Skeletal muscle satellite cell (primary cell): ENCODE measurements at regions not wholly inside any gene's neighbourhood (a gene's known extent, or its start where the extent isn't known, plus 50 kb on each side); places are given as distances from the start of the nearest gene placed in this dataset.

Experiments
- H3K27me3 ChIP-seq: 2 replicates; pipeline ENCODE4 v1.7.0; 2013; ENCODE audit warnings: low read length; ENCODE audit not compliant: control insufficient read depth, insufficient read depth
- H3K36me3 ChIP-seq: 2 replicates; pipeline ENCODE4 v1.7.0; 2013; ENCODE audit warnings: mild to moderate bottlenecking, control low read depth, low read length; ENCODE audit not compliant: insufficient read depth
- H3K4me1 ChIP-seq: 2 replicates; pipeline ENCODE4 v1.7.0; 2013; ENCODE audit warnings: low read length; ENCODE audit not compliant: control insufficient read depth, insufficient read depth
- H3K4me2 ChIP-seq: 2 replicates; pipeline ENCODE4 v1.7.0; 2013; ENCODE audit warnings: mild to moderate bottlenecking, low read length
- H3K4me3 ChIP-seq: 2 replicates; pipeline ENCODE4 v1.7.0; 2013; ENCODE audit warnings: low read length
- H3K9ac ChIP-seq: 2 replicates; pipeline ENCODE4 v1.7.0; 2013; ENCODE audit warnings: mild to moderate bottlenecking, low read depth, low read length, moderate library complexity
- H3K9me3 ChIP-seq: replicated peaks from 2 replicates; pipeline ENCODE4 v1.7.0; 2013; ENCODE audit warnings: mild to moderate bottlenecking, control low read depth, low read length

- no peaks in the 10 kb centered on the region for H3K9me3 ChIP-seq
- no peaks in the 10 kb centered on the region for H3K27me3 ChIP-seq
- no peak overlapping the region for H3K9ac ChIP-seq
- no peak overlapping the region for H3K4me2 ChIP-seq
- H3K4me1 ChIP-seq: no peaks in the 10 kb centered on the region
- H3K36me3 ChIP-seq: no peaks in the 10 kb centered on the region
- no peak overlapping the region for H3K4me3 ChIP-seq
Measured at GRCh38 chr2:150750720-150751119, 263.3 kb upstream of the RND3 start.

- Histone ChIP-seq H3K27me3 (no peaks in the 10 kb centered on the region), H3K36me3 (no peaks in the 10 kb centered on the region), H3K9ac (no peak overlapping the region), H3K4me2 (no peak overlapping the region), H3K9me3 (no peaks in the 10 kb centered on the region), H3K4me1 (no peaks in the 10 kb centered on the region), H3K4me3 (no peak overlapping the region)
Measured at GRCh38 chr2:150742094-150742493, 254.6 kb upstream of the RND3 start.

- Histone ChIP-seq H3K36me3 (no peaks in the 10 kb centered on the region), H3K4me3 (no peak overlapping the region), H3K4me1 (peaks cover 4% of the 10 kb centered on the region), H3K27me3 (no peaks in the 10 kb centered on the region), H3K9me3 (no peaks in the 10 kb centered on the region), H3K4me2 (no peak overlapping the region), H3K9ac (no peak overlapping the region)
Measured at GRCh38 chr2:150735894-150736498, 248.5 kb upstream of the RND3 start.

GRCh38 chr2:150733051-150733618, 245.7 kb upstream of the RND3 start:
- H3K36me3 ChIP-seq: no peaks in the 10 kb centered on the region

GRCh38 chr2:150732491-150732890, 245.0 kb upstream of the RND3 start:
- H3K36me3 ChIP-seq: no peaks in the 10 kb centered on the region
- H3K9ac ChIP-seq: no peak overlapping the region
- H3K27me3 ChIP-seq: no peaks in the 10 kb centered on the region
- H3K4me1 ChIP-seq: peaks cover 12% of the 10 kb centered on the region
- H3K4me3 ChIP-seq: no peak overlapping the region
- H3K9me3 ChIP-seq: no peaks in the 10 kb centered on the region
- no peak overlapping the region for H3K4me2 ChIP-seq

More at GRCh38 chr2:150733051-150733618, 245.7 kb upstream of the RND3 start:
- Histone ChIP-seq H3K9me3 (no peaks in the 10 kb centered on the region), H3K27me3 (no peaks in the 10 kb centered on the region), H3K4me2 (no peak overlapping the region), H3K4me1 (peaks cover 12% of the 10 kb centered on the region), H3K4me3 (no peak overlapping the region), H3K9ac (no peak overlapping the region)

- Histone ChIP-seq H3K9me3 (no peaks in the 10 kb centered on the region), H3K36me3 (no peaks in the 10 kb centered on the region), H3K4me3 (no peak overlapping the region), H3K4me2 (no peak overlapping the region), H3K4me1 (peaks cover 12% of the 10 kb centered on the region), H3K27me3 (no peaks in the 10 kb centered on the region), H3K9ac (no peak overlapping the region)
Measured at GRCh38 chr2:150732064-150732463, 244.6 kb upstream of the RND3 start.

- Histone ChIP-seq H3K36me3 (no peaks in the 10 kb centered on the region), H3K9me3 (no peaks in the 10 kb centered on the region), H3K4me2 (no peak overlapping the region), H3K9ac (no peak overlapping the region), H3K4me3 (no peak overlapping the region), H3K27me3 (no peaks in the 10 kb centered on the region), H3K4me1 (peaks cover 12% of the 10 kb centered on the region)
Measured at GRCh38 chr2:150729495-150729955, 242.1 kb upstream of the RND3 start.

- Histone ChIP-seq H3K9me3 (no peaks in the 10 kb centered on the region), H3K4me2 (no peak overlapping the region), H3K4me3 (no peak overlapping the region), H3K4me1 (no peaks in the 10 kb centered on the region), H3K9ac (no peak overlapping the region), H3K27me3 (no peaks in the 10 kb centered on the region), H3K36me3 (no peaks in the 10 kb centered on the region)
Measured at GRCh38 chr2:150718280-150718679, 230.8 kb upstream of the RND3 start.

GRCh38 chr2:150716186-150716585, 228.7 kb upstream of the RND3 start:
- no peaks in the 10 kb centered on the region for H3K4me1 ChIP-seq
- no peaks in the 10 kb centered on the region for H3K9me3 ChIP-seq
- H3K36me3 ChIP-seq: no peaks in the 10 kb centered on the region
- no peak overlapping the region for H3K4me2 ChIP-seq
- no peaks in the 10 kb centered on the region for H3K27me3 ChIP-seq
- H3K9ac ChIP-seq: no peak overlapping the region
- no peak overlapping the region for H3K4me3 ChIP-seq

GRCh38 chr2:150715501-150715900, 228.0 kb upstream of the RND3 start:
- H3K27me3 ChIP-seq: no peaks in the 10 kb centered on the region
- no peaks in the 10 kb centered on the region for H3K36me3 ChIP-seq
- H3K4me3 ChIP-seq: no peak overlapping the region
- no peaks in the 10 kb centered on the region for H3K9me3 ChIP-seq
- no peak overlapping the region for H3K4me2 ChIP-seq
- H3K4me1 ChIP-seq: no peaks in the 10 kb centered on the region
- H3K9ac ChIP-seq: no peak overlapping the region

- no peaks in the 10 kb centered on the region for H3K9me3 ChIP-seq
- H3K4me1 ChIP-seq: peaks cover 3% of the 10 kb centered on the region
- H3K36me3 ChIP-seq: no peaks in the 10 kb centered on the region
- H3K4me3 ChIP-seq: no peak overlapping the region
- H3K9ac ChIP-seq: no peak overlapping the region
- H3K4me2 ChIP-seq: no peak overlapping the region
- H3K27me3 ChIP-seq: no peaks in the 10 kb centered on the region
Measured at GRCh38 chr2:150710916-150711315, 223.4 kb upstream of the RND3 start.

GRCh38 chr2:150710041-150710440, 222.6 kb upstream of the RND3 start:
- Histone ChIP-seq H3K9ac (no peak overlapping the region), H3K27me3 (no peaks in the 10 kb centered on the region), H3K36me3 (no peaks in the 10 kb centered on the region), H3K9me3 (no peaks in the 10 kb centered on the region), H3K4me3 (no peak overlapping the region), H3K4me2 (no peak overlapping the region), H3K4me1 (peaks cover 6% of the 10 kb centered on the region)
